Caki2 (cell line): ENCODE measurements at regions not wholly inside any gene's neighbourhood (a gene's known extent, or its start where the extent isn't known, plus 50 kb on each side); places are given as distances from the start of the nearest gene placed in this dataset.

ENCODE experiments used
- DNase-seq: peaks from one replicate; pipeline ENCODE4 v3.0.0-alpha.2; 2015; ENCODE audit warnings: low read depth
- in situ Hi-C: cut with HindIII; loops from 2 replicates; pipeline ENCODE4 v1.10.0; 2016; ENCODE audit warnings: low sequenced_read_pairs, low pct_unique_long_range_greater_than_20kb, mixed read lengths

DNA sequence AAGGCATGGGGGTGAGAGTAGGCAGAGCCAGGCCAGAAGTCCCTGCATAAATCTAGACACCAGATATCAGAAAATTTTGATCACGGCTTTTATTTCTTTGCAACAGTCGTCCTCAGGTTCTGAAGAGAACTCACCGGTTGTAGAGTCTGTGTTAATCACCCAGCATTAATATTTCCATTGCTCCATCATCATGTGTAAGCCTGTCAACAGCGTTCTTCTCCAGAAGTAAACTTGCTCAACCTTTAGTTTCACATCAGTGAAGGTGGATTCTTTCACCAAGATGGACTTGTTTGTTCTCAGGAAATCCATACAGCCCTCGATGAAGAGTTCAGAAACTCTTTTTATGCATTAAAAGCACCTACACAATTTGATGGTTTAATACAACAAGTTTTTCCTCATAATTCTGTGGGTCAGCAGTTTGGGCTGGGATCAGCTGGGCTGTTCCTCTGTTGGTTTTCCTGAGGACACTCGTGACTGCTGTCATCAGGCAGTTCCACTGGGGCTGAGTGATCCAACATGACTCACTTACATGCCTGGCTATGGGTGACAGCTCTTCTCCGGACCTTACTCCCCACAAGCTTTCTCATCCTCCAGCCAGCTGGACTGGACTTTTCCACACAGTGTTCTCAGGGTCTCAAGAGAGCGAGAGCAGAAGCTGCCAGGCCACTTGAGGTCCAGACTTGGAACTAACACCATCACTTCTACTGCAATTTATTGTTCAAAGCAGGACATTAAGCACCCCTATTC, 303.4 kb downstream of the ZNF621 start:
- in situ Hi-C loops = no loop called here
- peak; percentile 47 for DNase-seq

- in situ Hi-C loops = no loop called here
Observed at GRCh38 chr3:40828741-40829415, 304.1 kb downstream of the ZNF621 start.

GRCh38 chr3:40829876-40830275, 305.1 kb downstream of the ZNF621 start:
- in situ Hi-C loops = no loop called here
- DNase-seq = peak; percentile 54

More at GRCh38 chr3:40828741-40829415, 304.1 kb downstream of the ZNF621 start:
- peak; percentile 9 for DNase-seq

DNA sequence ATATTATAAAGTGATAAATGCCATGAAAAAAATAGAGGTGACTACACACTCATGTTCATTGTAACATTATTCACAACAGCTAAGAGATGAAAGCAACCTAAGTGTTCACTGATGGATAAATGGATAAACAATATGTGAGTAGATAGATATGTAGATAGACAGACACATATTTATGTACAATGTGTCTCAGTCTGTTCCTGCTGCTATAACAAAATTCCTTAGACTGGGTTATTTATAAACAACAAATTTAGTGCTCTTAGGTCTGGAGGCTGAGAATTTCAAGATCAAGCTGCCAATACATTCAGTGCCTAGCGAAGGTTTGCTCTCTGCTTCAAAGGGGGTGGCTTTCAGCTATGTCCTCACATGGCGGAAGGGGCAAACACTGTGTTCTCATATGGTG, 312.5 kb downstream of the ZNF621 start:
- no peak for DNase-seq

GRCh38 chr3:40841131-40841530, 316.4 kb downstream of the ZNF621 start:
- in situ Hi-C loops = no loop called here
- no peak for DNase-seq

More for the DNA sequence above, 312.5 kb downstream of the ZNF621 start:
- in situ Hi-C loops = no loop called here

- DNase-seq = no peak
- in situ Hi-C loops = no loop called here
Observed at GRCh38 chr3:40841570-40842109, 316.9 kb downstream of the ZNF621 start.

- no peak for DNase-seq
- in situ Hi-C loops = no loop called here
Observed at GRCh38 chr3:40842714-40843113, 318.0 kb downstream of the ZNF621 start.

DNA sequence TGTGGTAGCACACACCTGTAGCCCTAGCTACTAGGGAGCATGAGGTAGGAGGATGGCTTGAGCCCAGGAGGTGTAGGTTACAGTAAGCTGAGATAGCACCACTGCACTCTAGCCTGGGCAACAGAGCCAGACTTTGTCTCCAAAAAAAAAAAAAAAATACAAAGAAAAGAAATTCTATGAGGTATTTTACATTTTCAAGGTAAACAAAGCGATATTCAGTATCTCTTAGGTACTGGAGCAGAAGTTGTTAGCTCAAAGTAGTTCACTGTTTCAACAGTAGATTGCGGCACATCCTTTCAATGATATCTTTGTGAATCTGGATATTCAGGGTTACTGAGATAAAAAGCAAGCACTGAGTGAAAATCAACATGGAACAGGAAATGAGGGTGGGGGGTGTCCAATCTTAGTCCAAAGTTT, 318.5 kb downstream of the ZNF621 start:
- in situ Hi-C loops = no loop called here
- no peak for DNase-seq

GRCh38 chr3:40843851-40844548, 319.2 kb downstream of the ZNF621 start:
- in situ Hi-C loops = no loop called here
- no peak for DNase-seq

GRCh38 chr3:40844896-40845295, 320.1 kb downstream of the ZNF621 start:
- in situ Hi-C loops = no loop called here
- no peak for DNase-seq

- no peak for DNase-seq
- in situ Hi-C loops = no loop called here
Observed at GRCh38 chr3:40845447-40845846, 320.7 kb downstream of the ZNF621 start.

- DNase-seq = no peak
- in situ Hi-C loops = no loop called here
Observed at GRCh38 chr3:40845916-40846315, 321.2 kb downstream of the ZNF621 start.

DNA sequence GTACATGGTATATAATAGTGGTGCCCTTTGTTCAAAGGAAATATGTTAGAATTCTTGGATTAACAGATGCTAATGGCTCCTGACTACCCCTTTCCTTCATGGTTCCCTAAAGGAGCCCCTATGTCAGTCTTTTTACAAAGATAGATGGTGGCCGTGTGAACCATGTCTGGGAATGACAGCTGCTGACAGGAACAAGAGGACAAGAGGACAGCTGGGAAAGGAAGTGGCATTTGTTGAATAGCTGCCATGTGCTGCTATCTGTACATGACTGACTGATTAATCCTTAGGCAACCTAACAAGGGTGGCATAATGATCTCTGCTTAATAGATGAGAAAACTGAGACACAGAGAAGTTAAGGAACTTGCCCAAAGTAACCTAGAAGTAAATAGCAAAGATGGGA, 321.7 kb downstream of the ZNF621 start:
- DNase-seq = no peak
- in situ Hi-C loops = no loop called here

GRCh38 chr3:40847551-40847992, 322.8 kb downstream of the ZNF621 start:
- in situ Hi-C loops = no loop called here
- DNase-seq = no peak

GRCh38 chr3:40848421-40848820, 323.7 kb downstream of the ZNF621 start:
- in situ Hi-C loops = no loop called here
- DNase-seq = no peak

DNA sequence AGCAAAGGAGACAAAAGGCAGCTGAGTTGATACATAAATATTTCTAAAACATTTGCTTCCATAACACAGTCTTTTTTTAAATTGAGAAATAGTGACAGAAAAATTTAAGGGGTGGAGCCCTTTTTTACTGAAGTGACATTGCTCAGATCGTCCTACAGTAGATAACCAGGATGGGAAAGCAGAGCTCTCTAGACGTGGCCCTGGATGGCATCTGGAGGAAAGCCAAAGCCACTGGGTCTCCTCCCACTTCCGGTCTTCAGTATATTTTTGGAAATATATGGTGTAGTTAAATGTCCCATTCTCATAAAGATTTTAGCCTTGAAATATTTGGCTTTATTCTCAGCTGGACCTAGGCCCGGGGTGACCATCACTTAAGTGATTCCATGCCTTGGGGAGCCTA, 326.1 kb downstream of the ZNF621 start:
- in situ Hi-C loops = no loop called here

DNA sequence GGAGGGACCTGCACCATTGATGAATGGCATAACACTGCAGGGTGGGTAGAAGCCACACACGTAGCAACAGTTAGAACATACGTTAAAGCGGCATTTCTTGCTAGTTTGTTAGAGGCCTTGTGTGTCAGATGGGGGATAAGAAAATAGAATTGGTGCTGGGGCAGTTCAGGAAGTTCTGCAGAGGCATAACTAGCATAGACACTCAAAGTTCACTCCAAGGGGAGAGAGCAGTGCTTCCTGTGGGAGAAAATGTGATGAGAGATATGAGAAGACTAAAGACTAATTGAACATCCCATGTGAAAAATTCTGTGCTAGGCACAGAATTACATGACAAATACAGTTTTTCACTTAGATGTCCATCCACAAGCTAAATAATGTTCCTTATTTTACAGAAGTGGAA, 327.1 kb downstream of the ZNF621 start:
- DNase-seq = no peak
- in situ Hi-C loops = no loop called here

More for the DNA sequence above, 326.1 kb downstream of the ZNF621 start:
- no peak for DNase-seq

GRCh38 chr3:40852712-40853111, 328.0 kb downstream of the ZNF621 start:
- in situ Hi-C loops = no loop called here
- no peak for DNase-seq

DNA sequence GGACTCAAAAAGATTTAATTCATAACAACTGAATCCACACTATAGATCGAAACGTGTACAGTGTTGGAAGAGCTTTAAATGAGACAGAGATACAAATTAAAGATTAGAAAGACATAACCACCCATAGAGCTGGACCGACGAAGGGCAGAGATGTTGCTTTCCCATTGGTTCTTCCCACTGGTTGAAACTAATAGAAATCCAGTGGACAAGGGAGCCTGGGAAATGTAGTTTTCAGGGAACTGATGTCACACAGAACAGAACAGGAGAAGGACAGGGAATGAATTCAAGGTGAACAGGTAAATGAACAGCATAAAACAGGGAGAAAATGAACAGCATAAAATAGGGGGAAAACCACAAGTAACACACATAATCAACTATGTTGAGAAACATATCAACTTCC, 328.7 kb downstream of the ZNF621 start:
- DNase-seq = no peak
- in situ Hi-C loops = no loop called here
